SK-N-MC (cell line): ENCODE measurements at regions not wholly inside any gene's neighbourhood (a gene's known extent, or its start where the extent isn't known, plus 50 kb on each side); places are given as distances from the start of the nearest gene placed in this dataset.

Experiments used
- EZH2 ChIP-seq: fragments of 200-600 bp; sonication (generic); IDR thresholded peaks from one replicate; pipeline ENCODE4 v1.6.1; 2017; ENCODE audit warnings: antibody characterized with exemption
- POLR2AphosphoS5 ChIP-seq: IDR thresholded peaks from 2 replicates; pipeline ENCODE4 v1.6.1; 2012; ENCODE audit warnings: mild to moderate bottlenecking, low read depth, low read length, borderline replicate concordance

- TF ChIP-seq POLR2AphosphoS5 (no peak), EZH2 (no peak)
Observed at GRCh38 chr18:49651033-49651432, 89.2 kb downstream of the LIPG start.
